ENCODE measurements at regions not wholly inside any gene's neighbourhood (a gene's known extent, or its start where the extent isn't known, plus 50 kb on each side); places are given as distances from the start of the nearest gene placed in this dataset.
"Not testable (repeated sequence)": the region's sequence is repeated elsewhere in the genome, so short reads cannot be mapped to it uniquely, and the experiment has no call there.

DNA sequence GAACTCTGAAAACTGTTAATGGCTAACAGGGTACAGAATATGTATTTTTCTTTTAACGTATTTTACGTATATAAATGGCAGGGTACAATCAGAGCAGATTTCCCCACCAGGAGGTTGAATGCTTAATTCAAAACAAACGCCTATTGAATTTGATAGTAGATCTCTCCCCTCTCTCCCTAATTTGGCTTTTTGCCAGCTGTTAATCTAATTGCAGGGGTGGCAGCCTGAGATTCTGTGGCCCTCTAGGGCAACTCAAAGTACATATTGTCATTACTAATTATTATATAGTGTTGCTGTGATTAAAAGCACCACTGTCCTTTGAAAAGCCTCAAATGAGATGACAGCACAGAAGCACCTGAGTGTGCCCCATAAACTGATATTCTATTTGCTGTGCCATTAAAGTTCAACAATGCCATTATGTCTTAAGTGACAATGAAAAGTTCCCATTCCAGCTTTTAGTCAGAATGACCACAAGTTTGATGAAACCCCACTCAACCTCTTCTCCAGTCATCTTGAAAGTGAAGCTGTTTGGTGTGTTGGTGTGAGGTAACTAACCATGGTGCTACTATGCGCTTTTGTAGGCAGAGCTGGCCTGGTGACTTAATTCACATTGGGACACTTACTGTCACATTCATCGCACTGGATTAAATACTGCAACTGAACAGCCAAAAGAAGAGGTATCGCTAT lies 351.4 kb downstream of the KCNRG start:
- no peak for DNase-seq

DNA sequence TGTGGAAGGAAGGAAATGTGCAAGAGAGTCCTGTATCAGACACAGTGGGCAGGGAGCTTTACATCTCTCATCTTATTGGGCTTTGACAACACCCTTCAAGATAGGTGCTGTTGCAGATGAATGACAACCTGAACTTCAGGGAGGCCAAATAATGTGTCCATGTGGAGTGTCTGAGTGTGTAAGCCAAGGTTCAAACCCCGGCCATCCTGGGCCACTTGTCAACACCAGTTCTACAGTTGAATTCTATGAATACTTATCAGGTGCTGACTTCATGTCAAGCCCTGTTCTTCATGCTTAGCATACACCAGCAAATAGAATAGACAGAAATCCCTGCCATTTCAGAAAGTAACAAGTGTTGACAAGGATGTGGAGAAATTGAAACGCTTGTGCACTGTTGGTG lies 354.4 kb downstream of the KCNRG start:
- DNase-seq: no peak

DNA sequence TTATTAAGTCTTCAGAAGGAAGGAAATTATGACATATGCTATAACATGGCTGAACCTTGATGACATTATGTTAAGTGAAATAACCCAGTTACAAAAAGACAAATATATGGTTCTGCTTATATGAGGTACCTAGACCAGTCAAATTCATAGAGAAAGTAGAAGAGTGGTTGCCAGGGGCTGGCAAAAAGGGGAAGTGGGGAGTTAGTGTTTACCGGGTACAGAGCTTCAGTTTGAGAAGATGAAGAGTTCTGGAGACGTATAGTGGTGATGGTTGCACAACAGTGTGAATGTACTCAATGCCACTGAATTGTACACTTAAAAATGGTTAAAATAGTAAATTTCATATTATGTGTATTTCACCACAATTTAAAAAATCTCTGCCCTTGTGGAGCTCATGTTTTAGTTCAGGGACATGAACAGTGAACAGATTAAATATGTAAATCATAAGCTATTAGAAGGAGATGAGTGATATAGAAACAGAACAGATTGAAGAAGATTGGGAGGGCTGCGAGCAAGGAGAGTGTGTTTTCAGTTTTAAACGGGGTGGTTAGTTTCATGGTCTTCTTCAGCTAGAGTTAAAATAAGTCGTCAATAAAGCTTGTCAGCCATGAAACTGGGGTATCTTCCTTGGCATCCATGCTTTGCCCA lies 355.2 kb downstream of the KCNRG start:
- no peak for DNase-seq

DNA sequence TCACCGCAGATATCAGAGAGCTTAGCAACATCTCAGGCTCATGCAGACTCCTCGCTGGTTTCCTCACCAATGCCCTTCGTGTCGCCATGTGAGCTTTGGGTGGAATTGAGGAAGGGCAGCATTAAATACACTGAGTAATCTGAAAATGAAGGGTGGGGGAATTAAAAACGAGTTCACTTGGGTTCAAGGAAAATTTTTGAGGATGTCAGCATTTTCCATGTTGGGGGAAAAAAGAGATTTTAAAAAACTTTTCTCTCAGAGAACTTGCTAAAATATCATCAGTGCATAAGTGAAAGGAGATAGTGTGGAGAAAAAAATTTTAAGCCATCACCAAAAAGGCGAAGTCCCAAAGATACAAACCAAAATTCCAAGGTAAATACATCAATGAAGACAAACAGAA lies 359.3 kb downstream of the KCNRG start:
- DNase-seq: no peak

DNA sequence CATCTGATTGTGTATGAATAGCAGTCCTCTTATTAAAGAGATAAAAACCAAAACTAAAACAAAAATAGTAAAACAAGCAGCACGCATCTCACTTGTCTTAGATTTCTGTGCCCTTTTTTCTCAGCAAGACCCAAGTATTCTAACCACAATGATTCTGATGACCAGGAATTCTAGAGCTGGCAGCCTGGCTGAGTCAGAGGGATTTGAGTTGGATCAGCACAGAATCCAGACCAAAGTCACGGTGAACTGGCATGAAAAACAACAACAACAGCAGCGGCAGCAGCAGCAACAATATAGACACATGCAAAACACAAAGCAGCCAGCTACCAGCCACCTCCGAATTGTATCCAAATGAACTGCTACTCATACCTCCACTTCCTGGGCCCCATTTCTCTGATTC lies 360.5 kb downstream of the KCNRG start:
- DNase-seq: no peak

DNA sequence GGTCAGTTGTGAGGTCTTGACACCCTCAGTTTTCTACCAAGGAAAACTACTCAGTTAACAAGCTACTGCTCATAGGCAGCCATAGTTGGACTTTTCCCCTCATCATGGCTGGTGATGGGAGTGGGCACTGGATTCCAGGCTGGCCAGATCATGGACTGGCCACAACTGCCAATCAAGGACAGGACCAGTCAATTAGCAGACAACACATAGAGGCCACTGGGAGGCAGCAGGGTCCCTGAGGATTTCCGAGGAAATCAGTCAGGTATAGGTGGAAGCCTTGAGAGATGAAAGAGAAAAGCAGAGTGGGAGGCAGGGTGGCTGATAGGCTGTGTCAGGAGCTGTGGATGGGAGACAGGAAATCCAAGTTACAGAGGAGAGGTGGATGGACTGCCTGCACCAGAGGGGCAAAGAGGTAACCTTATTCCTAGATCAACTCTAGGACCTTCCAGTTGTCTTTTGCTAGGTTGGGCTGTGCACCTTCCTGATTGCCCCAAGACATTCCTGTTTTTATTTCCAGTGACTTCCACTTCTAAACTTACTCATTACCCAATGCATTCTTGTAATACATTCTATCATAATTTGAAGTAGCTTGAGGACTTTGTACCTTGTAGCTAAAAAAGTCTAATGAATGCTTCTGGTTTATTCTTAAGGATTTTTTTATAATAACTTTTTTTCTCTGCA lies 361.8 kb downstream of the KCNRG start:
- DNase-seq: no peak

DNA sequence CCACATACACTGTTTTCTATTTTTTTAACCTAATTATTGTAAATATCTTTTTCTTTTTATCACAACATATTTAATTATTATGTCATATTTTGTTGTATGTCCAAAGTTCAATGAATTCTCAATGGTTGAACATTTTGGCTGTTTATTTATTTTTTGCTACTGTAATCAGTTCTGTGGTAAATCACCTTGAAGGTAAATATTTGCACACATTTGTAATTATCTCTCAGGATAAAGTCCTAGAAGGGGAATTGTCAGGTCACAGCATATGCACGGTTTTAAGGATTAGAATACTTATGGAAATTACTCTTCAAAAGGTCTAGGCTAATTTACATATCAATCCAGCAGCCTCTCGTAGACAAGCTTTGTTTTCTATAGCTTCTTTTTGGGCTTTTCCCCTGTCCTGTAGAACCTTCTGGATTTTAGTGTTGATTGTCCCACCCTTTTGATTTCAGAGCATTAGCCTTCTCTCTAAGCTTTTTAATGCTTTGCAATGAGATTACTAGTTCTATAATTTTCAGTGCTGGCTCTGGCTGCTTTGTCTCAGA lies 362.6 kb downstream of the KCNRG start:
- DNase-seq: no peak

DNA sequence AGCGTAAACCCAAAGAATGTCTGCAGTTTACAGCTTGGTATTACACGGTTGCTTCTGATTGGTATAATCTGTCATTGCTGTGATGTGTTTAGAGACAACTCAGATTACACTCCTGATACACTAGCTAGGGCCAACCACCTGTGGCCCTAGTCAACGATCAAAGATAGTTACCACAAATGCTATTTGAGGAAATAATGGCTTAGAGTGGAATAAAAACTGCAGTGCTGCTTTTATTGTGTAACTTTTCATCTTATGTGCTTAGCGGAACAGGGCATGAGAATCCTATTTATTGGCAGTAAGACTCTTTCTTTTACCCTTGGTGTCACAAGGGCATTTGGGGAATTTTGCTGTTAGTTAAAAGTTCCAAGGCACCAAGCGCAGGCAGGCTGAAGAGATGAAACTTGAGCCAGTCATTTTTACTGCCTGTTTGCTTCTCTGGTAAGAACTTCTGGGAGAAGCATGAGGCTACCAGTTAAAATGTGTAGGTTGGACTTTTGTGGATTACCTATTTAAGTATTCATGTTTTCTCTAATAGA lies 363.3 kb downstream of the KCNRG start:
- DNase-seq: no peak

DNA sequence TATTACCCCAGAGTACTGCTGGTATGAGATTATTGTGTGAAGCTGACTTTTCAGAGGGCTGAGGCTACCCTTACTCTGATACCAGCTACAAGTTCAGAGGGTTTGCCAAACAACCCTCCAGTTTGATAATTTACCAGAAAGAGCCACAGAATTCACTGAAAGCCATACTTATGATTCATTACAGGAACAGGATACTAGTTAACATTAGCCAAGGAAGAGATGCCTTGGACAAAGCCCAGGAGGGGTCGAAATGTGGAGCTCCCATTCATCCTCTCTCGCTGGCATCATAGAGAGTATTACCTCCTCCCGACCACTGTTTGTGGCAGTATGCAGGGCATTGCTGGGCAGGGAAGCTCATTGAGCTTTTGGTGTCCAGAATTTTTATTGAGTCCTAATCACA lies 364.3 kb downstream of the KCNRG start:
- no peak for DNase-seq

DNA sequence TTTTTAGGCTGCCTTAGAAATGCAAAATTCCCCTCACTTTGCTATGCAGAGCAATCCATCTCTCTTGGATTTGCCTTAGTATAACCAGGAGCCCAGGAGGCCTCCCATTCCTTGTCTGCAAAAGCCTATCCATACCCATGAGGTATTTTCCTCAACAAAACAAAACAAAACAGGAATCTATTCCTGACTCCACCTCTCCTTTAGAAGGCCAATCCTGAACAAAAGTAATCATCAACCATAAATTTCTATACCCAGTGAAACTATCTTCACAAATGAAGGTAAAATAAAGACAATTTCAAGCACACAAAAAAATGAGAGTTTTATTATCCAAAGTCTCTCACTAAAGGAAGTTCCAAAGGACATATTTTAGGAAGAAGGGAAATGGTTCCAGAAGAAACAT lies 365.7 kb downstream of the KCNRG start:
- DNase-seq: no peak

DNA sequence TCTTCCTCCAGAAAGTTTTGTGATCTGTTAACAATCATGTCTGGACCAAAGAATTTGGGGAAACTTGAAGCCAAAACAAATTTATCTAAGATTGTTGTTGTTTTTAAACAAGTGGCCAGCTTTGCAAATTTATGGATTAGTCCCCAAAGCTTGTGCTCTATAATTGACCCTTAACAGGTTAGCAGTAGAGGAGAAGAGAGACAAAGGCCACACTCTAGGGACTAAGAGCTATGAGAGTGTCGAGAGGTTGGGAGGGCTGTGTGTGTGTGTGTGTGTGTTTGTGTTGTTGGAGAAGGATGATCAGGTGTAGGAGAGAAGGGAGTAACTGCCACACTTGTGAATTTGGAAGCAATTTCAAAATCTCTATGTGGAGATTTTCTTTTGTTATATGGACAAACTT lies 367.3 kb downstream of the KCNRG start:
- DNase-seq: no peak

DNA sequence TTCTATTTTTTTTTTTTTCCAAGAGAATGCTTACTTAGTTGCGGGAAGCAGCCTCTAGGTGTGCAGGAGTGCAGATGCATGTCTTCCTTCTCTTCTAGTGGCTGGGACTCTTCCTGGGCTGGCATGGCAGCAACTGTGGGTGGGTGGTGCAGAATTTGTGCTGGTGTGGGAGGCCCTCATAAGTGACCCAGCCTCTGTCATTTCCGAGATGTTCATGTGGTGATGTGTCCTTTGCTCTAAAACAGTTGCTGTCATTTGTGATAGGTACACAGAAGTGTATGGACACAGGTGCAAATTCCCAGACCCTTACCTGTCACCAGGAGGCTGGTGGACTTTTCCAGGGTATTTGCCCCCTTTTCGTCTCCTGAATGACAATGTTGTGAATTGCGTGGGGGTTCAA lies 367.7 kb downstream of the KCNRG start:
- no peak for DNase-seq

DNA sequence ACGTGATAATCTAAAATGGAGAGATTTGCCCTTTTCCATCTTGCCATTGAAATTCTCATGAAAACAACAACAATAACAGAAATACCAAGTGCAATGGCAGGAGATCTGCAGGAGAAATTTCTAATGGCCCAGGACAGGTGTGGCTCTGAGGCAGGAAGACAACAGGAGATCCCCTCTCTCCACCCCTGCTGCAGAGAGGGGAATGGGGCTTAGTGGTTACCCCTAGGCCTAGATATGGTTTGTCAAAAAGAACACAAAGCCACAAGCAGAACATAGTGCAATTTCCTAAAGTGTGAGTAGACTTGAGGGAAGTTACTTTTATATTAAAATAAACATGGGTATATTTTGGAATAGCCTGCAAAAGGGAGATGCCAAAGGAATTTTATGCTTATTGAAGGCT lies 369.5 kb downstream of the KCNRG start:
- DNase-seq: no peak

DNA sequence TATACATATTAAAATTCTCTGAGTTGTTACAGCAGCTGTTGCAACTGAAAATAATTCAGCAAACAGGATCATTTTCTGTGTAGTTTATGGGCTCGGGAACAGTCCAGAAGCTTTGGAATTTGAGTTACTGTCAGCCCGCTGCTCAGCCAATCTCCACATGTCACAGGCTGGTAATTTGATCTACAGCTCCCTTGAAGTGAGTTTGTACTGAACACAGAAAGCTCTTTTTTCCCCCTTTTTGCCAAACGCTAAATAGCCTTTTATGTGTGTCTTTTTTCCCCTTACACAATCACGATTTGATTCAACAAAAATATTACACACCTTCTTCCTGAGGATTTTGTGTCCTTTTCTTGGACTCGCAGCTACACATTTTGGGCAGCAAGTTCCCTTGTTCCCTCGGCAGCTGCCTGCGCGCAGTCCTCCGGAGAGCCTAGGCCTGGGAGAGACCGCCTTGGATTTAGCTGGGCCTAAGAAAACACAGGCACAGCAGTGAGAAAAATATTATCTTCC lies 371.4 kb downstream of the KCNRG start:
- DNase-seq: no peak

DNA sequence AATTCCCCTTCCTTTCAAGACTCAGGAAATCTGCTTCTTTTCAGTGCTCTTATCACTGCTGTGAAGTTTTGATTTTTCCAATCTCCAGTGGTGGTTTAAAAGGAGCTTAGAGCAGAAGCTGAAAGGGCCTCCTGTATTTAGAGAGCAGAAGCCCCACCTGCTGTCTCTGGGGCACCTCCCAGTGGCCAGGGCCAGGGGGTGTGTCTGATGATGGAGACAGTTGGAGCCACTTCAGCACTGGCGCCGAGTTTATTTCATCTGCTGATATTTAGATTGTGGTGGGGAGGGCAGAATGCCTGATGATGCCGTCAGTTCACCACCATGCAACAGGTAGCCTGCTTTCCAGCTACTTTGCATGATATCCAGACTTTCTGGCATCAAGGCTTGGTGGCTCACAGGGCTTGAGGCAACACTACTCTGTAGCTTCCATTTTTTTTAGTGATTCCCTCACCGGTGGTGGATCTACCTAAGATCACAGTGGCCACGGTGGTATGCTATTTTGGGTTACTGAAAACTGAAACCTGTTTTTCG lies 371.9 kb downstream of the KCNRG start:
- DNase-seq: peak; percentile 62

DNA sequence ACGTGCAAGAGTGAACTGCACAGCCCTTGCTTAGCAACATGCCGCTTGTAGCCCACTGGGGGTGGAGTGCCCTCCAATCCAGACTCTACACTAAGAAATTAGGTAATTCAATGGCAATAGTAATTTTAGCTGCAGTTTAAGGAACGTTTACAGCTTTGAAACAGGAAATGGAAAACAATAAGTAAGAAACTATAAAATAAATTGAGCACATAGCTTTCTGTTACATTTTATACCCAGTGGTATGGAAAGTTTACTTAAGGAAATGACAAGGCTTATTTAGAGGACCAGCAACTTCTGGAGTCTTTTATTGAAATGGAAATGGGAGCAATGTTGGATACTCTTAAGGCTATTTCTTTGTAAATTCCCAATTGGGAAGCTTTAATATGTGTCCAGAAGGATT lies 373.2 kb downstream of the KCNRG start:
- DNase-seq: no peak

DNA sequence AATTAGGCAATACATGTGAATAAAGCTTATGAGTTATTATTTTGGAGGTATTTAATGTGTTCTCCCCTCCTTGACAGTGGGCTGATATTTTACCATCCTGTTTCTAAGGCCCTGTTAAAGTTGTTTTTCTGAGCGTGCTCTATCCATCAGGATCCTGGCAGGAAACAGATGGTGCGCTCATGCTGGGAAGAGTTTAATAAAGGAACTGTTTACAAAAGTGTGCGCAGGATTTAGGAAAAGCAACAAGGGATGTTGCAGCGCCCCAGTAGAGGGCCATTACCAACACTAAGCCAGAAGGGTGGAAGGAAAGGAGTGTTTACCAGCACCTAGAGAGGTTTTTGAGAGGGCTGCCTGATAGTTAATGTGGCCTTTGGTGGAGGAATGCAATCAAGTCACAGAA lies 374.5 kb downstream of the KCNRG start:
- DNase-seq: no peak

DNA sequence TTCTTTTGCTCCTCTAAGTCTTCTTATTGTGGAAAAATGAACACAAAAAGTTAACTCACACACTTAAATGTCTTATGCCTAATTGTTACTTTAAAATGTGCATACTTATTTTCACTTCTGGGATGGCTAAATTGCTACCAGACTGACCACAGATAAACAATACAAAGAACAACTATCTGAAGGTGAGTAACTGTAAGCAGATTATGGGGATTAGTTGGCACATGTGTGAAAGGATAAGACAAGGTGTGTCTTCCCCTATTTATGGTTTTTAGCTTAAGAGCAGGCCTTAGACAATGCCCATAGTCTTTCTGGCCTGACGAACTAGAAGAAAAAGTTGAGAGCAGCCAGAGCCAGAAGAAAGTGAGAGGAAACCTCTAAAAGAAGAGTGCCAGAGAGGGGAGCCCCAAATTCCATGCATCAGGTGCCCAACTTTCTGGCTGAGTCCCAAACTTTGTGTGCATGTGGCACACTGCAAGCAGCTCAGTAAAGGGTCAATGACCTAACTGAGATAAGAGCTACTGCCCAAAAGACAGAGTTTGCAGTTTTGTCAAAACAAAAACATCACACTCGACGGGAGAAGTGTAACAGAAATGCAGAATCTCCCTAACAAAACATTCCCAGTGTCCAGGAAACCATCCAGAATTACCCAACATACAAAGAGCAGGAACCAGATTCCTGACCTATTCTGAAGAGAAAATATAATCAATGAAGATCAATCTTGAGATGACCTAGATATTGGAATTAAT lies 375.4 kb downstream of the KCNRG start:
- DNase-seq: no peak

DNA sequence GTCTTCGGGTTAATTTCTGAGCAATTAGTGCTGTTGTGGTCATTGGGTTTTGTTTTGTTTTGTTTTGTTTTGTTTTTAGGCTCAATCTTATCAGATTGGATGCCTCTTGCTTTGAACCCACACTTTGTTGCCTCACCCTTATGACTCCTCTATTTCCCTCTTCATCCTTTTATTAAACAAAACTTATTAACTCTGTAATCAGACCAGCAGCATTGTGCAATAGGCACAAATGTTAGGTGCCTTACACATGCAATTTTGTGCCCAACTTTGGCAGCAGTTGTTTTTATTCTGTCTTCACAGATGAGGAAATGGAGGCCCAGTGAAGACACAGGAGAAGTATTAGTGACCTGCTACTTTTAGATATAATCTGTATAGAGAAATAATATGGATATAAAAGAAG lies 377.7 kb downstream of the KCNRG start:
- no peak for DNase-seq

DNA sequence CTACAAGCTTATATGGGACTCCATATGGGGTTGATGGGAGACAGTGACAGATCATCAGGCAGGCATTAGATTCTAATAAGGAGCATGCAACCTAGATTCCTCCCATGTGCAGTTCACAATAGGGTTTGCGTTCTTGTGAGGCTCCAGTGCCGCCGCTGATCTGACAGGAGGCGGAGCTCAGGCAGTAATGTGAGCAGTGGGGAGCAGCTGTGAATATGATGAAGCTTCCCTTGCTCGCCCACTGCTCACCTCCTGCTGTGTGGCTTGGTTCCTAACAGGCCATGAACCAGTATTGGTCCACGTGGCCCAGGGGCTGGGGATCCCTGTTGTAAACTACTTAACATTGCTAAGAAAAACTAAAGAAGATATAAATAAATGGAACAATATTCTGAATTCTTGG lies 378.4 kb downstream of the KCNRG start:
- no peak for DNase-seq

DNA sequence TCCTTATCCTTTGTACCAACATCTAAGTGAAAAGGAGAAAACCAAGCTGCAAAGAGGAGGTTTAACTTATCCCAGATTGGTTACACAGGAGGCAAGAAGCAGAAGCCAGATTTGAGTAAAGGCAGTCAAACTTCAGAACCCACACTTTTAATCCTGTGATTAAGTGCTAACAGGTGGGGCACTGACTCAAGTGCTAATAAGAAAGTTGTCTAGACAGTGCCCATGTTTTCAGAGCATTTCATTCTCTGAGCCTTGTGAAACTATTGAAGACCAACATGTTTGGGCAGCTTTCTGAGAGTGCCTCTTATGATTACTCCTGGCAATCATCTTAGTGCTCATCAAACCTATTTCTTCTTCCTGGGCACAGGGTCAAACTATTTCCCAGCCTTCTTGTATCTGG lies 380.8 kb downstream of the KCNRG start:
- DNase-seq: no peak

DNA sequence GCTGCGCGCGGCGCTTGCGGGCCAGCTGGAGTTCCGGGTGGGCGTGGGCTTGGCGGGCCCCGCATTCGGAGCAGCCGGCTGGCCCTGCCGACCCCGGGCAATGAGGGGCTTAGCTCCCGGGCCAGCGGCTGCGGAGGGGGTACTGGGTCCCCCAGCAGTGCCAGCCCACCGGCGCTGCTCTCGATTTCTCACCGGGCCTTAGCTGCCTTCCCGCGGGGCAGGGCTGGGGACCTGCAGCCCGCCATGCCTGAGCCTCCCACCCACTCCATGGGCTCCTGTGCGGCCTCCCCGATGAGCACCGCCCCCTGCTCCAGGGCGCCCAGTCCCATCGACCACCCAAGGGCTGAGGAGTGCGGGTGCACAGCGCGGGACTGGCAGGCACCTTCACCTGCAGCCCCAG lies 381.4 kb downstream of the KCNRG start:
- not testable (repeated sequence) for DNase-seq
